ENCODE measurements at regions not wholly inside any gene's neighbourhood (a gene's known extent, or its start where the extent isn't known, plus 50 kb on each side); places are given as distances from the start of the nearest gene placed in this dataset.

- ChIA-PET RAD21 (ENCODE audit: low non-redundant PET in 1 of 2, low total read pairs in 2 of 2, uncharacterized antibody in 2 of 2, unreplicated experiment in 2 of 2) (no interaction called here), POLR2A (no interaction called here), CTCF (no interaction called here)
- intact Hi-C loops (cut with micrococcal nuclease), result no loop called here
- H3K9me2 ChIP-seq (ENCODE audit: insufficient read depth), result no peaks in the 10 kb centered on the region
- H3K27me3 ChIP-seq (ENCODE audit: insufficient read depth, low read length), result no peaks in the 10 kb centered on the region
- no peak overlapping the region for H2AFZ ChIP-seq (ENCODE audit: low read depth, low read length, poor library complexity, severe bottlenecking)
- no peaks in the 10 kb centered on the region for H3K36me3 ChIP-seq (ENCODE audit: control insufficient read depth in 1 of 2, insufficient read depth in 2 of 2, low read length in 2 of 2)
- H3K4me1 ChIP-seq (ENCODE audit: control insufficient read depth in 1 of 2, insufficient read depth in 2 of 2, low read length in 2 of 2), result no peaks in the 10 kb centered on the region
- no peak for ATAC-seq
- DNase-seq (ENCODE audit: low read depth, low spot score), result no peak
- H3K4me3 ChIP-seq (replicated peaks in 1 of 2; ENCODE audit: low read depth in 1 of 2, low read length in 2 of 2), result no peak overlapping the region
- no peaks in the 10 kb centered on the region for H4K20me1 ChIP-seq (ENCODE audit: insufficient read depth)
- no peaks in the 10 kb centered on the region for H3K79me2 ChIP-seq (ENCODE audit: insufficient read depth, low read length)
- no peak overlapping the region for H3K9ac ChIP-seq (ENCODE audit: low read length)
- H3K9me3 ChIP-seq (ENCODE audit: control insufficient read depth in 1 of 2, insufficient read depth in 1 of 2, low read depth in 1 of 2, low read length in 2 of 2), result no peaks in the 10 kb centered on the region
- BruUV-seq (replicated peaks), result no TSS peak
- TF ChIP-seq SIN3A (IDR thresholded peaks at IDR 0.05; ENCODE audit: low read depth) (no peak), EZH2phosphoT487 (IDR thresholded peaks at IDR 0.05; ENCODE audit: borderline replicate concordance) (no peak), SP1 (IDR thresholded peaks at IDR 0.05; ENCODE audit: low read depth) (no peak), FOSL1 (IDR thresholded peaks at IDR 0.05; ENCODE audit: low read depth) (no peak)
- H3K4me2 ChIP-seq (ENCODE audit: low read length), result no peak overlapping the region
- H3K27ac ChIP-seq (ENCODE audit: low read depth, low read length), result no peak overlapping the region
These were observed 205.3 kb upstream of the DACH1 start for GRCh38 chr13:72072261-72072660.

GRCh38 chr13:72071713-72072112, 204.7 kb upstream of the DACH1 start:
- no peak overlapping the region for H3K27ac ChIP-seq (ENCODE audit: low read depth, low read length)
- H3K4me1 ChIP-seq (ENCODE audit: control insufficient read depth in 1 of 2, insufficient read depth in 2 of 2, low read length in 2 of 2), result no peaks in the 10 kb centered on the region
- no peaks in the 10 kb centered on the region for H3K9me3 ChIP-seq (ENCODE audit: control insufficient read depth in 1 of 2, insufficient read depth in 1 of 2, low read depth in 1 of 2, low read length in 2 of 2)
- H3K9me2 ChIP-seq (ENCODE audit: insufficient read depth), result no peaks in the 10 kb centered on the region
- DNase-seq (ENCODE audit: low read depth, low spot score), result no peak
- no peaks in the 10 kb centered on the region for H3K27me3 ChIP-seq (ENCODE audit: insufficient read depth, low read length)
- H3K4me3 ChIP-seq (replicated peaks in 1 of 2; ENCODE audit: low read depth in 1 of 2, low read length in 2 of 2), result no peak overlapping the region
- no peak overlapping the region for H2AFZ ChIP-seq (ENCODE audit: low read depth, low read length, poor library complexity, severe bottlenecking)
- H3K4me2 ChIP-seq (ENCODE audit: low read length), result no peak overlapping the region
- H3K36me3 ChIP-seq (ENCODE audit: control insufficient read depth in 1 of 2, insufficient read depth in 2 of 2, low read length in 2 of 2), result no peaks in the 10 kb centered on the region
- no TSS peak for BruUV-seq (replicated peaks)
- no peaks in the 10 kb centered on the region for H4K20me1 ChIP-seq (ENCODE audit: insufficient read depth)
- ChIA-PET RAD21 (ENCODE audit: low non-redundant PET in 1 of 2, low total read pairs in 2 of 2, uncharacterized antibody in 2 of 2, unreplicated experiment in 2 of 2) (no interaction called here), CTCF (no interaction called here), POLR2A (no interaction called here)
- no peaks in the 10 kb centered on the region for H3K79me2 ChIP-seq (ENCODE audit: insufficient read depth, low read length)
- no peak overlapping the region for H3K9ac ChIP-seq (ENCODE audit: low read length)
- ATAC-seq, result no peak
- intact Hi-C loops (cut with micrococcal nuclease), result no loop called here
- no peak for TF ChIP-seq REST (IDR thresholded peaks at IDR 0.05; ENCODE audit: low read depth)
- TF ChIP-seq FOSL1 (IDR thresholded peaks at IDR 0.05; ENCODE audit: low read depth), result no peak
- no peak for TF ChIP-seq ATF3 (IDR thresholded peaks at IDR 0.05)
- TF ChIP-seq POLR2AphosphoS5 (IDR thresholded peaks at IDR 0.05; ENCODE audit: low read depth, low read length), result no peak
- TF ChIP-seq SRF (IDR thresholded peaks at IDR 0.05; ENCODE audit: low read depth), result no peak
- no peak for TF ChIP-seq POLR2A (IDR thresholded peaks at IDR 0.05; ENCODE audit: borderline replicate concordance, extremely low read depth, insufficient read depth, insufficient read length)
- no peak for TF ChIP-seq RAD21 (IDR thresholded peaks at IDR 0.05; ENCODE audit: low read depth)
- TF ChIP-seq YY1 (IDR thresholded peaks at IDR 0.05; ENCODE audit: extremely low read depth, insufficient replicate concordance, low read depth, low read length), result no peak
- no peak for TF ChIP-seq JUND (IDR thresholded peaks at IDR 0.05)
- no peak for TF ChIP-seq TCF7L2 (IDR thresholded peaks at IDR 0.05; ENCODE audit: borderline replicate concordance, extremely low read depth, insufficient read depth, insufficient read length)
- no peak for TF ChIP-seq EGR1 (IDR thresholded peaks at IDR 0.05; ENCODE audit: low read depth)
- no peak for TF ChIP-seq CEBPB (IDR thresholded peaks at IDR 0.05; ENCODE audit: low read depth)
- TF ChIP-seq ELF1 (IDR thresholded peaks at IDR 0.05; ENCODE audit: borderline replicate concordance, low read depth), result no peak
- TF ChIP-seq EZH2phosphoT487 (IDR thresholded peaks at IDR 0.05; ENCODE audit: borderline replicate concordance), result no peak
- no peak for TF ChIP-seq CTCF (IDR thresholded peaks at IDR 0.05 in 2 of 3, conservative IDR thresholded peaks at IDR 0.05 in 1 of 3; ENCODE audit: borderline replicate concordance in 1 of 3, insufficient read depth in 1 of 3, low read depth in 2 of 3, low read length in 2 of 3)
- TF ChIP-seq EZH2 (IDR thresholded peaks at IDR 0.05), result no peak
